ENCODE measurements at regions not wholly inside any gene's neighbourhood (a gene's known extent, or its start where the extent isn't known, plus 50 kb on each side); places are given as distances from the start of the nearest gene placed in this dataset.

GRCh38 chr3:83426300-83426699 is 1532.5 kb upstream of the CADM2 start:
- Histone ChIP-seq H4K20me1 (ENCODE audit: control insufficient read depth, insufficient read depth, low read depth, low read length) (no peaks in the 10 kb centered on the region), H3K4me1 (ENCODE audit: control insufficient read depth, low read length) (no peaks in the 10 kb centered on the region), H3K27ac (ENCODE audit: low read depth, low read length) (no peak overlapping the region), H3K27me3 (ENCODE audit: control insufficient read depth, low read length) (no peaks in the 10 kb centered on the region), H3K9me2 (replicated peaks; ENCODE audit: control insufficient read depth, low read length) (no peaks in the 10 kb centered on the region), H3K4me3 (ENCODE audit: low read length) (no peak overlapping the region), H3F3A (ENCODE audit: control insufficient read depth, insufficient read depth) (no peaks in the 10 kb centered on the region), H3K9me3 (ENCODE audit: control insufficient read depth, insufficient read depth, low read length) (no peaks in the 10 kb centered on the region), H3K36me3 (ENCODE audit: control insufficient read depth, low read length) (no peaks in the 10 kb centered on the region), H3K79me2 (ENCODE audit: control insufficient read depth, low read length) (no peaks in the 10 kb centered on the region), H3K4me2 (ENCODE audit: low read length) (no peak overlapping the region)
- TF ChIP-seq EZH2phosphoT487 (IDR thresholded peaks at IDR 0.05; ENCODE audit: borderline replicate concordance, low read length), result no peak
- no peak for TF ChIP-seq CTCF (IDR thresholded peaks at IDR 0.05; ENCODE audit: low read depth, low read length, poor library complexity, severe bottlenecking)

GRCh38 chr3:83434880-83435587 is 1523.8 kb upstream of the CADM2 start:
- no peak overlapping the region for H3K27ac ChIP-seq (ENCODE audit: low read depth, low read length)
- H3K79me2 ChIP-seq (ENCODE audit: control insufficient read depth, low read length), result no peaks in the 10 kb centered on the region
- H3K27me3 ChIP-seq (ENCODE audit: control insufficient read depth, low read length), result no peaks in the 10 kb centered on the region
- H3K9me2 ChIP-seq (replicated peaks; ENCODE audit: control insufficient read depth, low read length), result no peaks in the 10 kb centered on the region
- H3K9me3 ChIP-seq (ENCODE audit: control insufficient read depth, insufficient read depth, low read length), result no peaks in the 10 kb centered on the region
- no peaks in the 10 kb centered on the region for H3K36me3 ChIP-seq (ENCODE audit: control insufficient read depth, low read length)
- no peak overlapping the region for H3K4me3 ChIP-seq (ENCODE audit: low read length)
- H4K20me1 ChIP-seq (ENCODE audit: control insufficient read depth, insufficient read depth, low read depth, low read length), result no peaks in the 10 kb centered on the region
- no peaks in the 10 kb centered on the region for H3K4me1 ChIP-seq (ENCODE audit: control insufficient read depth, low read length)
- no peak overlapping the region for H3K4me2 ChIP-seq (ENCODE audit: low read length)
- no peak for TF ChIP-seq EZH2phosphoT487 (IDR thresholded peaks at IDR 0.05; ENCODE audit: borderline replicate concordance, low read length)
- TF ChIP-seq CTCF (IDR thresholded peaks at IDR 0.05; ENCODE audit: low read depth, low read length, poor library complexity, severe bottlenecking), result no peak
- H3F3A ChIP-seq (ENCODE audit: control insufficient read depth, insufficient read depth), result no peaks in the 10 kb centered on the region

GRCh38 chr3:83438188-83438587 is 1520.6 kb upstream of the CADM2 start:
- Histone ChIP-seq H3K36me3 (ENCODE audit: control insufficient read depth, low read length) (no peaks in the 10 kb centered on the region), H3K4me1 (ENCODE audit: control insufficient read depth, low read length) (no peaks in the 10 kb centered on the region), H3F3A (ENCODE audit: control insufficient read depth, insufficient read depth) (no peaks in the 10 kb centered on the region), H3K79me2 (ENCODE audit: control insufficient read depth, low read length) (no peaks in the 10 kb centered on the region), H3K9me2 (replicated peaks; ENCODE audit: control insufficient read depth, low read length) (no peaks in the 10 kb centered on the region), H3K4me3 (ENCODE audit: low read length) (no peak overlapping the region), H4K20me1 (ENCODE audit: control insufficient read depth, insufficient read depth, low read depth, low read length) (no peaks in the 10 kb centered on the region), H3K27ac (ENCODE audit: low read depth, low read length) (no peak overlapping the region), H3K27me3 (ENCODE audit: control insufficient read depth, low read length) (no peaks in the 10 kb centered on the region), H3K9me3 (ENCODE audit: control insufficient read depth, insufficient read depth, low read length) (no peaks in the 10 kb centered on the region), H3K4me2 (ENCODE audit: low read length) (no peak overlapping the region)
- no peak for TF ChIP-seq CTCF (IDR thresholded peaks at IDR 0.05; ENCODE audit: low read depth, low read length, poor library complexity, severe bottlenecking)
- no peak for TF ChIP-seq EZH2phosphoT487 (IDR thresholded peaks at IDR 0.05; ENCODE audit: borderline replicate concordance, low read length)

Data from DOHH2 (cell line).